Ramos (cell line): ENCODE measurements at regions not wholly inside any gene's neighbourhood (a gene's known extent, or its start where the extent isn't known, plus 50 kb on each side); places are given as distances from the start of the nearest gene placed in this dataset.

Experiments used
- in situ Hi-C: fragments of 300-500 bp; cut with MboI; formaldehyde crosslinking; loops from one replicate; pipeline ENCODE4 v1.14.3; 2022; ENCODE audit warnings: low sequenced_read_pairs; ENCODE audit not compliant: unreplicated experiment

DNA sequence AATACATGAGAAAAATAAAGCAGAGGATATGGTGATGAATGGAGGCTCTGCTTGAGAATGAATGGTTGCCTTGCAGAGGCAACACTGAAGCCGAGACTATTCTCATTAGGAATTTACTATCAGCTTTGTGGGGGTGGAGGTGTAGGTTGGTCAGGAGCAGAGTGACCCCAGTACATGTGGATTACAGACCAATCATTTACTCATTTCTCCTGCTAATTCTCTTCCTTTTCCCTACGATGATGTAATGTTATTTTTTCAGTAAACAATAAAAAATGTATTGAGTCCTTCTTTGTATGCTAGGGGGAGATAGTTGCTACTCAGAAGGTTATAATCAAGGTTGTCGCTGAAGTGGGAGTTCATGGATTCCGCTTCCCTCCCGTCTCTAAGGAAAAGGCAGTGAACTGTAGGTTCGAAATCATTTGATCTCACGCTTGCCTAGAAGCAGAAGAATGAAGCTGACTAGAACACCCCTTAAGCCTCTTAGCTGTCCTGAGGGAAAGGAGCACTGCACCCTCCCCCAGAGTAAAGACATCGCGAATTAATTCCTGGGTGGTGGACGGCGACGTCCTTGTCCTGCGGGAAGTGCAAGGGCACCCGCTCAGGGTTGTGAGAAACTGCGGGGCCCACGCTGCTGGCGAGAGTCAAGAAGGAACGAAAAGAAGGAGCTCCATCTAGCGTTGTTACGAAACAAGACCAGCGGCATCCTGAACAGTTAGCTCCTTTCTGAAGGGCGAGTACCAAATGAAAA, 213.2 kb upstream of the PFN2 start:
- in situ Hi-C loops = no loop called here

DNA sequence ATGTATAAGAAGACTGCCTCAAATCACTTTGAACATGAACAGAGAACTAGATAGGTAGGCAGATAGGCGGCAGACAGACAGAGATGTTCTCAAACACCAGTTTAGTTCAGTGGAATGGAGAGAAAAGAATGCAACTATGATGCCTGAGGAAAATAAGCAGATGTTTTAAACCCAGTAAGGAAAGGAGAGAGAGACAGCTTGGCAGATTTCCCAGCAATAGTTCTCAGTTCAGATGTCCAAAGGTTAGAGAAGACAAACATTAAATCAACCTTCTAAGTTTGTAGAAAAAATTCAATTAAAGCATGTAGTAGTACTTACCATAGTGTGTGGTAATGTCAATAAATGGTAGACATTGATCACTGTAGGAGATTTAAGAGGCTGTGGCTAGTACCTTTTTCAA, 209.6 kb upstream of the PFN2 start:
- in situ Hi-C loops = no loop called here

DNA sequence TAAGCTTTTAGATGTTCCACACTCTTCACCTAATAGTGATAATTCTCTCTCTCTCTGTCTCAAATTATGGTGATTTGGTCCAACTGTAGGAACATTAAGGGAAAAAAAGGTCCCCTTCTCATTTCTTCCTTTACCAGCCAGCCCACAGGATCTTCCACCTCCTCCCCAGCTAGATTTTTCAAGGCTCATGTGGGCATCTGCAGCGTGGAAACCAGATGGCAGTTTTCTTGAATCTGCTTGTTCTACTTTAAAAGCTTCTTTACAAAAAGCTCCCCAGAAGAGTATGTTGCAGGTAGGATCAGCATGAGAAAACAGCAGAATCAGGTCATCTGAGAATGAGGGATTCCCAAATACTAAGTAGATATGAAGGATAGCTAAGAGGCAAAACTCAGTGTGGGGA, 208.6 kb upstream of the PFN2 start:
- in situ Hi-C loops = no loop called here

DNA sequence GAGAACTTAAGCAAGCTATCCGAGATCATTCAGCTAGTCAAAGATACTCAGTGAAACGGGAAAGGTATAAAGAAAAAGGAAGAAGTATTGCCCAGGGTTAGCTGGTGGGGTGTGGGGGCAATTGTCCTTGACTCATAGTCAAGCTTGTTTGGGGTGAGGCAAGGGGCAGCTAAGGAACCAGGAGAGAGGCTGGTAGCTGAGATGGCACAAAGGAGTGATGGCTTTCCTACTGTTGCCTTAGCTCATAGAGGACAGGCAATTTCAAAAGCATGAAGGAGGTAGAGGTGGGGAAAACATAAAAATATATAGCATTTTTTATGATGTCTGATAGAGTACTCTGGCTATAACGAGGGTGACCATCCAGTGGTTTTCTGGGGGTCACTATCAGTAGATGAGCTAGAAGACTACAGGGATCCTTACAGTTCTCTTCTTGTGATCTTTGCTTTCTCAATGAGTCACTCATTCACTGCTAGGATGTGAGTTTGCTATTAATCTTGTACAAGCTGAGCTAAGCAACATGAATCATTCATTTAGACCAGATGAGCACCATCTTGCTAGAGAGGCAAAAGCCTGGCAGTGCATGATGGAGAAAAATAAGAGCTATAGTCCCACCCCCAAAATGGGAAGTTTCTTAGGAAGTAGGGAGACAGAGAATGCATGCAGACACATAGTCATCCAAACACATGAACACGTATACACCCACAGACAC, 207.1 kb upstream of the PFN2 start:
- in situ Hi-C loops = no loop called here

DNA sequence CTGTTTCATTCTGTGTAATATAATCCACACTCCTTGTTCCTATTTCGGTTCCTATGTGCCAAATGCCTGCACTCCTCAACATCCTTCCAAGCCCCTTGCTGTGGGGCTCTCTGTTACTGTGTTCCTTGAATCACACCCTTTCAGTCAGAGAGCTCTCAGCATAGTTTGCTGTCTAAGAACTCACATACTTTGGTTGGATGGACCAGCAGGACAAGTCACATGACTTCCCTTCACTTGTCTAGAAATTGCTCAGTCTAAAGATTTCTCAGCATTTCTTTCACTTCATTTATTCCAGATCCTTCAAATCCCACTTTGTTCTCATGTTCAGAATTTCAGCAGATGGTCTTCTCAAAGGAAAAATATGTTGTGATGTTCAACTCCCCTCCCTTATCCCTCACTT, 203.5 kb upstream of the PFN2 start:
- in situ Hi-C loops = no loop called here

DNA sequence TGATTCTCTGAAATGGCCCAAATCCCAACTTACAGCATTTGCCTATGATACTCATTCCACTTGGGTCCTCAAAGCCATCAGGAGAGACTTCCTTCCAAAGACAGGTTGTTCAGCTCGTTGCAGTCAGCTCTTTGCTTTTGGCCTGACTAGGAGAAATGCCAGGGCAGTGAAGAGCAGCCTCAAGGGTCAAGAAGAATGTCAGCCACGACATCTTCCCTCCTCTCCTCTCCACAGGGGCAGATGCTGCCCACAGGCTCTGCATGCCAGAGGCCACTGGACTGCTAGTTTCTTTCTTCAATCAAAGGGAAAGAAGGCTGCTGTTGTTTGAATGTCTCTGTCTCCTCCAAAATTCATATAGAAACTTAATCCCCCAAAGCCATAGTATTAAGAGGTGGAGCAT, 201.7 kb upstream of the PFN2 start:
- in situ Hi-C loops = no loop called here

DNA sequence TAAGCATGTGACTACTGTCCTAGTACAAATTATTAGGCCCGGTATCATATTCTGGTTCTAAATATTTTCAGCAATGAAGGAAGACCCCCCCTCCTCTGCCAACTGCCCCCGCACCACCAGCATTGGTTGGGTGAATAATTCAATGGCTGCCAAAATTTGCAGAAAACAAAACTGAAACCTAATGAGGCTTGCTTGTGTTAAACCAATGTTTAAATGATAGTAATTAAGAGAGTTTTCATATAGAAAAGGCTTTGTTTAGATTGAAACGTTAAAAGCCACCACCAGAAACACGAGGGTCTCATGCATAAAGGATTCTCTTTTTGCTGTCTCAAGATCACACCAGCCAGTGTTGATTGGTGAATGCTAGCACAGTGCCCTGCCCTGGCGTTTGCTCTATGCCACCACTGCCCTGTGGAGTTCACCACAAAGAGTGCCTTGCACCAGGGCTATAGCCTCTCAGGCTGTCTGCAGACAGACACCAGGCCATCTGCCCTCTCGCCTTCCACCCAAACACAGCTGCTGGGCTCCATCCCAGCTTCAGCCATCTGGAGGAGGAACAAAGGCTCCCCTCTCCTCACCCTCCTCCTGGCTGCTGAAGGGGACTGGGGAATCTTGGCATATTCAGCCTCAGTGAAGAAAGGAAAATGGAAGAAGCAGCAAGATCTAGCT, 200.3 kb upstream of the PFN2 start:
- in situ Hi-C loops = no loop called here

DNA sequence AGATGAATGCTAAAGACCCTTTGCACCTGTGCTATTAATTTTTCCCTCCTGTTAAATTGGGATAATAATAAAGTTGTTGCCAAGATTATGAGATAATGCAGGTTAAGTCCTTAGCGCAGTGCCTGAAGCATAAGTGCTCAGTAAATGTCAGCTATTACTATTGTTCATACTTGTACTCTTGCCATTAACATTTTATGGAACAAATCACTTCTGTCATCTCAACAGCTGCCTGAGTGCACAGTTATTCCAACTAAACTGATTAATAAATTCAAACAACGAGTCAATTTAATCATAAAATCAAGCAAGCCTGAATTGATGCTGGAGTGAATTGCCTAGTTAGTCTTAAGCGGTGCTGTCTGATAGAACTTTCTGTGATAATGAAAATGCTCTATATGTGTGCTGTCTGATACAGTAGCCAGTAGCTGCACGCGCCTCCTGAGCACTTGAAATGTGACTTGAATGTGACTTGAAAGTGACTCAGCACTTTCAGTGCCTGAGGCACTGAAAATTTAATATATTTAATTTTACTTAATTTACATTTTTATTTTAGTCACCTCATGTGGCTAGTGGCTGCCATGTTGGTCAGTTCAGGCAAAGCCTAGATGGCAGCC, 198.7 kb upstream of the PFN2 start:
- in situ Hi-C loops = no loop called here

DNA sequence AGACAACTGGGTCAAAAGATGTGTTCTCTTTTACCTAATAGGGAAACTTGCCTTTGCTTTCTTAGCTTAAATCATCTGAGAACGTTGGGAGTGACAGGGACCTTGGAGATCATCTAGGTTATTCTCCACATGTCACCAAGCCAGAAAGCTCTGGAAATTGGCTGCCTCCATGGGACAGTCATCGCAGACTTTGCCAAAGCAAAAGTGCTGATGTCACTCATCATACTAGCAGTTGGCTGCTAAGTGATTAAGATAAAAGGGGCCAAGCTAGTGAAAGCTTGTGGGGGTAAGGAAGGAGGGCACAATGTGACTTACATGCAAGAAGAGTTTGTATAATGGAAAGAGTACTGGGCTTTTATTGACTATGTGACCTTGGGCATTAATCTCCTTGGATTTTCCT, 198.0 kb upstream of the PFN2 start:
- in situ Hi-C loops = no loop called here

DNA sequence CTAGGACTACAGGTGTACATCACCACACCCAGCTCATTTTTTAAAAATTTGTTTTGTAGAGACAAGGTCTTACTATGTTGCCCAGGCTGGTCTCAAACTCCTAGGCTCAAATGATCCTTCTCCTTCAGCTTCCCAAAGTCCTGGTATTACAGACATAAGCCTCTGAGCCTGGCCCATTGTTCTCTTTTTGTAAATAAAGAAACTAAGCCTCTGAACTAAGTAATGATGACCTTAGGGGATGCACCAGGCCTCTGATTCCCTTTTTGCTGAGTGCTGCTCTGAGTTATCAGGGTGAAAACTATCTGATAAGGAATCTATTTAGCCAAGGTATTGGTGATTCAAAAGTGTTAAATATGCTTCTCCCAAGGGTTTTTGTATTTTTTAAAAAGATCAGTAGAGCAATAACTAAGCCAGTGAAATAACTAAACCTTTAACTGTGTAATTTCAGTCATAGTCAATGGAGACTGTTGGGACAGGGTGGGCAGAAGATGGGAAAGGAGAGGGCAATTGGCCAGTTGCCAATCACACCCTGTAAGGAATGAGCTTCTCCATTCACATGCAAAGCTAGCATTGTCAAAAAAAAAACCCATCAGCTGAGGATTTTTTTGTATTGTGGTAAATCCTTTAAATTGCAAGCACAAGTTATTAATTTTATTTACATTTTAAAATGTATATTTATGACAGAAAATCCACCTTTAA, 194.8 kb upstream of the PFN2 start:
- in situ Hi-C loops = no loop called here

DNA sequence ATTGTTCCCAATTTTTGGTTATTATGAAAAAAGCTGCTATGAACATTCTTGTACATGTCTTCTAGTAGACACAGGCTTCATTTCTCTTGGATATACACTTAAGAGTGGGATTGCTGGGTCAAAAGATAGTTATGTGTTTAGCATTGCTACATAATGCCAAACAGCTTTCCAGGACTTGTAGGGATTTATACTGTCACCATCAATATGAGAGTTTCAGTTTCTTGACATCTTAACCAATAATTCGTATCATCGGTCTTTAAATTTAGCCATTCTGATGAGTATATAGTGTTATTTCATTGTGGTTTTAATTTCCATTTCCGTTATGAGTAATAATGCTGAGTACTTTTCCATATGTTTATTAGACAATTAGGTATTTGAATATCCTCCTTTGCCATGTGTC, 190.3 kb upstream of the PFN2 start:
- in situ Hi-C loops = no loop called here

DNA sequence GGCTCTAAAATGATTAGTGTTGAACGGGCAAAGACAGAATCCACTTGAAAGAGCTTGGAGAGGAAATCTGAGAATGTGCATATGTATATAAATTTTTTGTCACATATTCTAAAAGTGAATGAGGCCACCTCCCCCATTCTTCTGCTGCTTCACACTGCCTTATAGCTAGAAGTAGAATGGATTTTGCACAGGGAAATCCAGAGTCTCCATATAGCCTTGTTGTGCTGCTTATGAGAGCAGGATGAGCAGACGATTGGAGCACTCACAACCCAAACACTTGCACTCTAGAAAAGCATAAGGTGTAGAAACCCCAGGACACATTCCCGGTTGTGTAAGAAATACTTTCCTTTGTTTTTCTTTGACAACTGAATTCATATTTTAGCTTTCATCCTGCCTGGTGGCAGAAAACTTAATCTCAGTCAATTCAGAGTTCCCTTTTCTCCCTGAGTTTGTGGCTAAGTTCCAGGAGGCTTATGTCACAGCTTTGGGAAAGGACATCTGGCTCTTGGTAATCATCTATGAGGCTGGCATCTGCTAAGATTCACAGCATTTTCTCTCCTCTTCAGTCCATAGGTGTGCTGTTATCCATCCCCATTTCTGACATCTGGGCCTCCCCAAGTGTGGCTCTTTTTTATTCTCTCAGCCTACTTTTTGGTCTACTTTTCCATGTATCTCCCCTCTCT, 188.4 kb upstream of the PFN2 start:
- in situ Hi-C loops = no loop called here

DNA sequence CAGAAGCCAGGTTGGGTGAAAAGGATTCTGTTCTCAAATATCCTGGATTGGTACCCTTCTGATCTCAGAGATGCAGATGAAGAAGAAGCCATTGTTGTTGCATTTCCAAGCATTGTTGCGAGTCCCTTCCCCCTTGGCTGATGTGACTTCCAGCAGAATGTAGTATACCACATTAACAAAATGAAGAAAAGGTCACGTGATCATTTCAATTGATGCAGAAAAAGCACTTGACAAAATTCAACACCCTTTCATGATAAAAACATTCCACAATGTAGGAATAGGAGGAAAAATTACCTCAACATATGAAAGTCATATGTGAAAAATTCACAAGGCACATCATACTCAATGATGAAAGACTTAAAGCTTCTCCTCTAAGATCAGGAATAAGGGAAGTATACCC, 181.9 kb upstream of the PFN2 start:
- in situ Hi-C loops = no loop called here

DNA sequence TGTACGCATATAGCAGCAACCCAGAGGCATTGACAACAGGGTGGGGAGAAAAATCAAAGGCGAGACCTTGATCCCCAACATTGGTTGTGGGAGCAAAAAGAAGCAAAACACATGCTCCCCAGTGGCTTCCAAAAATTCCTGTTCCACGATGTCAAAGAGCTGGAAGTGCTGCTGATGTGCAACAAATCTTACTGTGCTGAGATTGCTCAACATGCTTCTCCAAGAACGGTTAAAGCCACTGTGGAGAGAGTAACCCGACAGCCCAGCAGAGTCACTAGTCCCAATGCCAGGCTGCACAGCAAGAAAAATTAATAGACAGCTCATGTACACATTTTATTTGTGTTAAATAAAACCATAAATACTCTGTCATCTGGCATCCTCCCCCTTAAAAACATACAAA, 179.9 kb upstream of the PFN2 start:
- in situ Hi-C loops = no loop called here

DNA sequence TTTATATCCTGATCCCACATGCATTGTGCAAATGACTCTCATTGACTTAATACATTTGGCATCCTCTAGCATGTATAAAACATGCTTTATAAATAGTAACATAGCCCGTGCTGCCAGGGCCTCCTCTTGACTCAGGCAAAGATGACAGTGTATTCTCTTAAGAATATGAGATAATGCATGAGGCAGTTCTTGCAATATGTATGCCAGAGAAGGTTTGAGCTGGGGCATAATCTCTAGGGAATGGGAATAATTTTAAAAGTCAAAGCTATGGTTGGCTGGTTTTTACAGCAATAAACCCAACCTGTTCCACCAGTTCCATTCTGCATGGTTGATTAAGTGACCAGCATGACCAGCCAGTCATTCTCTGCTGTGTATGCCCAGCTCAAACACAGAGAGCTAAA, 179.0 kb upstream of the PFN2 start:
- in situ Hi-C loops = no loop called here

DNA sequence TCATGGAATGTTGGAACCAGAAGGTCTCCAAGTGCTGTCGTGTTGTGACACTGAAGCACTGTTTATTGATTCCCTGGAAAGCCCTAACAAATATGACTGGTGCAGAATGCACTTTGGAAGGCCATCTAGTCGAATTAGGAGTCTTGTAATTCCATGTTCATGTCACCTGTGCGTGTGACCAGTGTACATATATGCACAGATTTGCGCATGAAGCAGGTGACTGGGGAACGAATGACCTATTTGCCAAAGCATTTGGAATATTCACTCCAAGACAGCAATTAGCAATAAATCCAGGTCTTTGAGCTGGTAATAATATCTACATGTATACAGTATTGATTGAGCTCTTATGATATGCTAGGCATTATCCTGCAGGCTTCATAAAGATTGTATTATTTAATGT, 177.5 kb upstream of the PFN2 start:
- in situ Hi-C loops = no loop called here

DNA sequence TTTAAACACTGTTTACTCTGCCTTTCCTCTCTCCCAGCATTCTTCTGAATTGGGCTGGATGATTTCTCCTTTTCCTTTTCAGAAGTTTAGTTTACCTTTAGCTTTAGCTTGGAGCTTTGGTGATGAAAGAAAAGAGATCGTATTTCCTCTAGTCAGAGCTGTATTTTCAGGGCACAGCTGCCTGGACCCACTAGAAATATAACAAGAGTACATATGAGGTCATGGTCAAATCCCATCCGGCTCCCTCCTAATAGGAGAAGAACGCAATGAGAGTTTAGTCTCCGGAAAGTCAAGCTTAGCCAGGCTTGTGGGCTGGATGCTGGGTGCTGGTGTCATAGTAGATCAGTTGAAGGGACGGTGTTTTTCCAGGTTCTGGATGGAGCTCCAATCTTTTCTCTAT, 177.1 kb upstream of the PFN2 start:
- in situ Hi-C loops = no loop called here

DNA sequence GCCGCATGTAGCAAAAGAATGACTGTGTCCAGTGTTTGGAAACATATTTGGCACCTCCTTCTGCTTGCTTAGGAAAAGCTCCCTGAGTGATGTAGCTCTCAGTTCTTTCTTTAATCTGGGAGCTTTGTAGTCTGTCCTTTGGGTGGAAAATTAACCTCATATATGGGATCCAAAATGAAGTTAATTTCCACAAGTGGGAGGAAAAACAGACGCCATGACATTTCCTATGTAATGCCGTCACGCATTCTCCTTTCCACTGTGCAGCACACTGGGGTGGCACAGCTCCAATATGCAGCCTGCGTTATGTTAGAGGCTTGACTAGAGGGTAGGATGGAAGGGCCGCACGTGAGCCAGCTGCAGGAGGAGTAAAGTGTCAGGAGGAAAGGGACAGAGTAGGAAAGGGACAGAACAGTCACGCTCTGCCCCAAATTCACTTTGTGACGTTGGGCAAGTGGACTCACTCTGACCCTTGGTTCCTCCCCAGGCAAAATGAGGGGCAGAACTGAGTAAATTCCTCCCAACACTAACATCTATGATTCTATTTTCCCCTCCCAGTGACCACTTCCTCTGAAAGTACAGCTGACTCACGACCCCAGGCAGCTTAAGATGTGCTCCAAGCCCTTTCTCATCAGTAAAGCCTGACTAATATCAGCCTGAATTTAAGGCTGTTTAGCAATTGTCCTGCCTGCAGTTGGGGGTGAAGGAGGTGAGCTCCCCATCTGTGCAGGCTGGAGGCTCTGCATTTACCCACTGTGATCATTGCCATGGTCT, 176.5 kb upstream of the PFN2 start:
- in situ Hi-C loops = no loop called here

DNA sequence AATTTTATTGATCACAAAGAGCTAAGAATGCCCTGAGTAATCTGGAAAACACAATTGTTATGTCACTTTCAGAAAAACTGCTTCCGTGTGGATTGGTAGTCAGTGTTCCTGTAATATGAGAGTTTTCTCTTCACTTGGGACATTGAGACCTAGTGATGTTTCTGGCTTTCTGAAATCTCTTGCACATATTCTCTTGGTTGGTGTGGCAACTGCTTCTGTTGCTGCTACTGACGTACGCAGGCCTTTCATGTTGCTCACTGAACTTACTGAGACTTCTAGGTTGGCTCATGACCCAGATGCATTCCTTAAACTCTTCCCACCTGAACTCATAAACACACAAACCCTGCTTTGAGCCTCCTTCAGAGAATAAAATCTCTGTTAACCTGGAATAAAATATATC, 175.0 kb upstream of the PFN2 start:
- in situ Hi-C loops = no loop called here
